ENCODE measurements at regions not wholly inside any gene's neighbourhood (a gene's known extent, or its start where the extent isn't known, plus 50 kb on each side); places are given as distances from the start of the nearest gene placed in this dataset.

DNA sequence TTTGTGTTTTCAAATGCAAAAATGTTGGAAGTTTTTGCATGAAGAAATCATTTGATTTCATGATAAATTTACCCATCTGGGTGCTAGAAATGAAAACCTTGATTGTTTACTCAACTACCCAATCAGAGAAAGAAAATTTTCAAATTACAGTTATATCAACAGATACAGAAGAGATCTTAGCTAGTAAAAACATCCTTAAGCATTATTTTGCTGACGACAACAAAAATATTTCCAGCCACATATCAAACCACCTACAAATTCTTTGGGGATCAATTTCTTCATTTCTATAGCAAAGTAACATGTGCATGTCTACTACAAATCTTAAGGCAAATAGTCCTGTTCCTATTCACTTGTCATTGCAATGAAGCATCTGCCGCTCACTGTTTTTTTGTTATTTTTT lies 530.3 kb downstream of the ZIC1 start:
- Histone ChIP-seq H3K27ac (ENCODE audit: control insufficient read depth, insufficient read depth) (no peak overlapping the region), H3K79me2 (ENCODE audit: control insufficient read depth, insufficient read depth, low read length) (no peaks in the 10 kb centered on the region), H2AFZ (ENCODE audit: control insufficient read depth, low read depth, low read length) (no peak overlapping the region), H4K20me1 (ENCODE audit: control insufficient read depth, insufficient read depth) (no peaks in the 10 kb centered on the region), H3K4me3 (no peak overlapping the region), H3K9me3 (replicated peaks; ENCODE audit: control insufficient read depth, insufficient read depth, low read length) (no peaks in the 10 kb centered on the region), H3K36me3 (ENCODE audit: control insufficient read depth in 2 of 2, insufficient read depth in 2 of 2, low read length in 1 of 2) (no peaks in the 10 kb centered on the region), H3K4me2 (ENCODE audit: control insufficient read depth, insufficient read depth) (no peak overlapping the region), H3K9ac (ENCODE audit: control insufficient read depth, insufficient read depth, low read length) (no peak overlapping the region), H3K27me3 (replicated peaks in 1 of 2; ENCODE audit: control insufficient read depth in 2 of 2, insufficient read depth in 2 of 2, low read length in 1 of 2) (no peaks in the 10 kb centered on the region), H3K4me1 (ENCODE audit: control insufficient read depth, insufficient read depth, low read length) (no peaks in the 10 kb centered on the region)
- in situ Hi-C loops (cut with MboI): no loop called here
- no peak for ATAC-seq
- SMC1A ChIA-PET (ENCODE audit: uncharacterized antibody, unreplicated experiment): interaction anchor here (0.8 to 1.5 kb wide), 3 partner anchors 9 to 24 kb away, joined by 3 to 4 read pairs (median 3); no protein-coding TSS in a partner anchor
- POLR2A ChIA-PET: no interaction called here
- BruUV-seq (replicated peaks): no TSS peak
- RAD21 ChIA-PET (ENCODE audit: unreplicated experiment): no interaction called here
- WGBS (ENCODE audit: insufficient coverage, insufficient replicate concordance, low lambda C conversion rate, missing lambda C conversion rate): 95% methylated on average over 2 of the region's 2 CpGs
- DNase-seq (ENCODE audit: low read depth, low spot score): no peak
- intact Hi-C loops (cut with micrococcal nuclease; ENCODE audit: unreplicated experiment): no loop called here
- FAIRE-seq: no peak
- CTCF ChIA-PET: interaction anchor here (0.8 kb wide), 2 partner anchors 25 to 138 kb away, joined by 3 to 4 read pairs; no protein-coding TSS in a partner anchor
- no peak for TF ChIP-seq CHD1 (IDR thresholded peaks at IDR 0.05; ENCODE audit: low read depth, low read length)
- no peak for TF ChIP-seq RAD21 (IDR thresholded peaks at IDR 0.05; ENCODE audit: insufficient read depth, low read depth, low read length)
- TF ChIP-seq CTCF (IDR thresholded peaks at IDR 0.05 in 2 of 3, conservative IDR thresholded peaks at IDR 0.05 in 1 of 3; ENCODE audit: control insufficient read depth in 2 of 3, extremely low read depth in 1 of 3, insufficient read depth in 1 of 3, low read depth in 3 of 3, low read length in 3 of 3): no peak
- TF ChIP-seq TAF1 (IDR thresholded peaks at IDR 0.05; ENCODE audit: borderline replicate concordance, low read depth, low read length): no peak
- TF ChIP-seq, protein P1, sequence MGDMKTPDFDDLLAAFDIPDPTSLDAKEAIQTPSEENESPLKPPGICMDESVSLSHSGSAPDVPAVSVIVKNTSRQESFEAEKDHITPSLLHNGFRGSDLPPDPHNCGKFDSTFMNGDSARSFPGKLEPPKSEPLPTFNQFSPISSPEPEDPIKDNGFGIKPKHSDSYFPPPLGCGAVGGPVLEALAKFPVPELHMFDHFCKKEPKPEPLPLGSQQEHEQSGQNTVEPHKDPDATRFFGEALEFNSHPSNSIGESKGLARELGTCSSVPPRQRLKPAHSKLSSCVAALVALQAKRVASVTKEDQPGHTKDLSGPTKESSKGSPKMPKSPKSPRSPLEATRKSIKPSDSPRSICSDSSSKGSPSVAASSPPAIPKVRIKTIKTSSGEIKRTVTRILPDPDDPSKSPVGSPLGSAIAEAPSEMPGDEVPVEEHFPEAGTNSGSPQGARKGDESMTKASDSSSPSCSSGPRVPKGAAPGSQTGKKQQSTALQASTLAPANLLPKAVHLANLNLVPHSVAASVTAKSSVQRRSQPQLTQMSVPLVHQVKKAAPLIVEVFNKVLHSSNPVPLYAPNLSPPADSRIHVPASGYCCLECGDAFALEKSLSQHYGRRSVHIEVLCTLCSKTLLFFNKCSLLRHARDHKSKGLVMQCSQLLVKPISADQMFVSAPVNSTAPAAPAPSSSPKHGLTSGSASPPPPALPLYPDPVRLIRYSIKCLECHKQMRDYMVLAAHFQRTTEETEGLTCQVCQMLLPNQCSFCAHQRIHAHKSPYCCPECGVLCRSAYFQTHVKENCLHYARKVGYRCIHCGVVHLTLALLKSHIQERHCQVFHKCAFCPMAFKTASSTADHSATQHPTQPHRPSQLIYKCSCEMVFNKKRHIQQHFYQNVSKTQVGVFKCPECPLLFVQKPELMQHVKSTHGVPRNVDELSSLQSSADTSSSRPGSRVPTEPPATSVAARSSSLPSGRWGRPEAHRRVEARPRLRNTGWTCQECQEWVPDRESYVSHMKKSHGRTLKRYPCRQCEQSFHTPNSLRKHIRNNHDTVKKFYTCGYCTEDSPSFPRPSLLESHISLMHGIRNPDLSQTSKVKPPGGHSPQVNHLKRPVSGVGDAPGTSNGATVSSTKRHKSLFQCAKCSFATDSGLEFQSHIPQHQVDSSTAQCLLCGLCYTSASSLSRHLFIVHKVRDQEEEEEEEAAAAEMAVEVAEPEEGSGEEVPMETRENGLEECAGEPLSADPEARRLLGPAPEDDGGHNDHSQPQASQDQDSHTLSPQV (IDR thresholded peaks at IDR 0.05): no peak
- TF ChIP-seq DPF2 (IDR thresholded peaks at IDR 0.05): no peak
- TF ChIP-seq ZBTB33 (IDR thresholded peaks at IDR 0.05): no peak
- TF ChIP-seq, protein P2, sequence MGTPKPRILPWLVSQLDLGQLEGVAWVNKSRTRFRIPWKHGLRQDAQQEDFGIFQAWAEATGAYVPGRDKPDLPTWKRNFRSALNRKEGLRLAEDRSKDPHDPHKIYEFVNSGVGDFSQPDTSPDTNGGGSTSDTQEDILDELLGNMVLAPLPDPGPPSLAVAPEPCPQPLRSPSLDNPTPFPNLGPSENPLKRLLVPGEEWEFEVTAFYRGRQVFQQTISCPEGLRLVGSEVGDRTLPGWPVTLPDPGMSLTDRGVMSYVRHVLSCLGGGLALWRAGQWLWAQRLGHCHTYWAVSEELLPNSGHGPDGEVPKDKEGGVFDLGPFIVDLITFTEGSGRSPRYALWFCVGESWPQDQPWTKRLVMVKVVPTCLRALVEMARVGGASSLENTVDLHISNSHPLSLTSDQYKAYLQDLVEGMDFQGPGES (IDR thresholded peaks at IDR 0.05): no peak
- TF ChIP-seq KLF5 (IDR thresholded peaks at IDR 0.05; ENCODE audit: partially characterized antibody): no peak
- TF ChIP-seq HDGF (IDR thresholded peaks at IDR 0.05): no peak
- TF ChIP-seq NBN (IDR thresholded peaks at IDR 0.05): no peak
- TF ChIP-seq STAT3 (IDR thresholded peaks at IDR 0.05; ENCODE audit: low read depth, low read length): no peak
- no peak for TF ChIP-seq E2F4 (IDR thresholded peaks at IDR 0.05; ENCODE audit: low read depth, low read length)
- no peak for TF ChIP-seq HDAC2 (IDR thresholded peaks at IDR 0.05)
- TF ChIP-seq SP1 (IDR thresholded peaks at IDR 0.05; ENCODE audit: low read depth, low read length): no peak
- TF ChIP-seq SMARCA5 (IDR thresholded peaks at IDR 0.05): no peak
- TF ChIP-seq FOXK2 (IDR thresholded peaks at IDR 0.05): no peak
